IPS-18c (cell line): ENCODE measurements at regions not wholly inside any gene's neighbourhood (a gene's known extent, or its start where the extent isn't known, plus 50 kb on each side); places are given as distances from the start of the nearest gene placed in this dataset.

Experiments used
- H3K4me3 ChIP-seq: 2 replicates; pipeline ENCODE4 v1.7.0; 2013; ENCODE audit warnings: low read depth, mild to moderate bottlenecking, low read length, moderate library complexity; ENCODE audit not compliant: insufficient read depth
- H3K9me3 ChIP-seq: one replicate; pipeline ENCODE4 v1.6.1; 2013; ENCODE audit warnings: mild to moderate bottlenecking, low read length, moderate library complexity; ENCODE audit not compliant: control insufficient read depth, insufficient read depth

GRCh38 chr11:70713086-70713835 is 314.9 kb downstream of the CTTN start:
- Histone ChIP-seq H3K4me3 (no peak overlapping the region), H3K9me3 (no peaks in the 10 kb centered on the region)

DNA sequence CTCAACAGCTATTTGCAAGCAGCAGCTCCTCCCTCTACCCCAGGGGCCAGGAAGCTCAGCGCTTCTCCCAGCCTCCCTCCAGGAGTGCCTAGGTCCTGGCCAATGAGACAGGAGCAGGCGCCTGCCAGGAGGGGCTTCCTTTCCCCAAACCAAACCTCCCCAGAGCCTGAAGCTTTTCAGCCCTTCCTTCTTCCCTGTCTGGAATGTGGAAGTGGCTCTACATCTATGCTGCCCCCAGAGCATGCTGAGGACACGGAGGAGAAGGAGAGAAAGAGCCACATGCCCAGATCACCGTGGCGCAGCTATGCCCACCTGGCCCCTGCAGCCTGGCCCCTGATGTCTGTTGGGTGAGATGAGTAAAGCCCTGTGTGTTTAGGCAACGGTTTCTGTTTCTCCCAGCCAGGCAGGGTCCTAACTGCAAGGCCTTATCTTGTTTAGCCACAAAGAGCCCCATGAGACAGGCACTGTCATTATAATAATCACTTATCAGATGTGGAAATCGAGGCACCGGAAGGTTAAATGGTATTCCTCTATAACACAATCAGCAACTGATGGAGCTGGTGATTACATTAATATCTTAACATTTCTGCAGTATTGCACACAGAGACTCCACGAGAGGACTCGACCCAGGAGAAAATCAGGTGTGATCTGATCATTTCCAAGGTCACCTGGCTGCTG is 315.8 kb downstream of the CTTN start:
- no peaks in the 10 kb centered on the region for H3K9me3 ChIP-seq
- H3K4me3 ChIP-seq: no peak overlapping the region

- H3K4me3 ChIP-seq: no peak overlapping the region
- H3K9me3 ChIP-seq: no peaks in the 10 kb centered on the region
Measured at GRCh38 chr11:70715166-70715951, 317.0 kb downstream of the CTTN start.

DNA sequence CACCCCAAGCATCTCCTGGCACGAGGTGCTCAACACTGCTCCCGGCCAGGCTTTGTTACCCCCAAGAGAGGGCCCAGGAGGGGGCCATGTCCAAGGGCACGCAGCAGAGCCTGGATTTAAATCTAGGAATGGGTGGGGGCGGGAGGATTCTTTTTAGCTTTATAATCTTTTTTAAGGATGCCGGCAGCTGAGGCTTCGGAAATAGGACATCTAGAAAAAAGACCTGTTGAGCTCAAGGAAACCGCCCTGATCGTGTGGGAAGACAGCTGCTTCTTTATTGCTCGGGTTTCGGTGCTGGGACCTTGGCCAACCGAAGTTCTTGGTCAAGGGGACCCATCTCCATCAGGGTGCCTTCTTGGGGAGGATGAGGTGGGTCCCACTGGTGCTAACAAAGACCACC is 317.9 kb downstream of the CTTN start:
- no peak overlapping the region for H3K4me3 ChIP-seq
- H3K9me3 ChIP-seq: no peaks in the 10 kb centered on the region

GRCh38 chr11:70716986-70717775 is 318.9 kb downstream of the CTTN start:
- H3K9me3 ChIP-seq: no peaks in the 10 kb centered on the region

DNA sequence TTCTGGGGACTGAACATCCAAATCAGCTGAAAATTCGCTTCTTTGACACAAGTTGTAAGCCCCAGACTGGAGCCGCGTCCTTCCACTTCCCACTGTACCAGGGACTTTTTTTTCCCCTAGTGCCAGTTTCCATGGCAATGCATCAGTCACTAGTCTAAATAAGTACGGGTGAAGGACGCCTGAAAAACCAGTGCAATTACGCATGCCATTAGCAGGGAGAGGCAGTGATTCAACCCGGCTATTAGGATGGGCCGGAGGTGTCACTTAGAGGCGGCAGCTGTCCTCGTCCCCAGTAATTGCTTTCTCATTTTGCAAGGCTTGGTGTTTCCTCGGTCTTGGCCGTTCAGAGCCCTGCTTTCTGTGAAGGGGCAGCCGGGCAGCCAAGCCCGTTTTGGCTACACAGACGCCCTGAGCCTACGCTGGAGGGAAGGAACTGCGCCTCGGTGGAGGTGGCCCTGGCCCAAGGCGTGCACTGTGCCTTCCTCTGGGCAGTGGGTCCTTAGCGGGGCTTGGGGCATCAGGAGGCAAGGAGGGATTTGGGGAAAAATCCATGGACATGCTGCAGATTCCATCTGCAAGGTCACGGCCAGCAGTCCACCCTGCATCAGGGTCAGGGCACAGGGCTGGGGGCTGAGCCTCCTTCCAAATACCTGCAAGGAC is 319.7 kb downstream of the CTTN start:
- Histone ChIP-seq H3K4me3 (no peak overlapping the region), H3K9me3 (no peaks in the 10 kb centered on the region)

More at GRCh38 chr11:70716986-70717775, 318.9 kb downstream of the CTTN start:
- H3K4me3 ChIP-seq: no peak overlapping the region

DNA sequence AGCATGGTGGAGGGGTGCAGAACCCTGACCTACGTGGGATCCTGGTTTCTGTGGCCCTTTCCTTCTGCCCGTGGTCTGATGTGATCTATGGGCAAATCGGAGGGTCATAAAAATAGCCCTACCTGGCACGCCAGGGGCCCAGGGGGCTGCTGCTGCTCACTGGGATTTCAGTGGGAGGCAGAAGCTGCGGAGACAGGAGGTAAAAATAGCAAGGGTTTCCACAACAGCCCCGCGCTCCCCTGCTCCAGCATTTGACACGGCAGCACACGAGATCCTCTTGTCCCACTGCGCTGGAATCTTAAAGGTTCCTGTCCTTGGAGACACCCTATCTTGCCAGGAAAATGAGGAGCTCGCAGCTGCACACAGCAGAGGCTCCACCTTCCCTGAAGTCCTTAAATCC is 321.2 kb downstream of the CTTN start:
- Histone ChIP-seq H3K9me3 (no peaks in the 10 kb centered on the region), H3K4me3 (no peak overlapping the region)

GRCh38 chr11:70720281-70720680 is 322.0 kb downstream of the CTTN start:
- H3K9me3 ChIP-seq: no peaks in the 10 kb centered on the region
- H3K4me3 ChIP-seq: no peak overlapping the region

- no peaks in the 10 kb centered on the region for H3K9me3 ChIP-seq
- no peak overlapping the region for H3K4me3 ChIP-seq
Measured at GRCh38 chr11:70721006-70721405, 322.7 kb downstream of the CTTN start.

- Histone ChIP-seq H3K9me3 (no peaks in the 10 kb centered on the region), H3K4me3 (no peak overlapping the region)
Measured at GRCh38 chr11:70725278-70725677, 326.9 kb downstream of the CTTN start.

DNA sequence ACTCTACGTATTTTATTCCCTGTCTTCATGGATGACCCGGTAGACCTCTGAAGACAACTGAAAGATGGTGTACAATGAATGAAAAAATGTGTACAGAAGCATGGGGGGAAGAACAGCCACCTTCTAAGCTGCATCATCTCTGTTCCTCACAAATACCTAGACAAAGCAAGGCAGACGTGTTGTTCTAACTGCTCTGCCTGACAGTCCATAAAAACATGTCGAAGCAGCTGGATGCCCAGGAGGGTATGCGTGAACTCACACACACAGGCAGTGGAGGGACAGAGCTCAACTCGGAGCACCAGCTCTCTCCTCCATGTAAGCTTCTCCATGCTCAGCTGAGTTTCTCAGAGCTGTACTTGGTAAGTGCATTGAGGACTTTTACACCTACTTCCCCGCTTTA is 327.4 kb downstream of the CTTN start:
- no peaks in the 10 kb centered on the region for H3K9me3 ChIP-seq
- H3K4me3 ChIP-seq: no peak overlapping the region

- H3K9me3 ChIP-seq: no peaks in the 10 kb centered on the region
- no peak overlapping the region for H3K4me3 ChIP-seq
Measured at GRCh38 chr11:70727021-70727420, 328.7 kb downstream of the CTTN start.

GRCh38 chr11:70727899-70728620 is 329.7 kb downstream of the CTTN start:
- H3K9me3 ChIP-seq: no peaks in the 10 kb centered on the region
- H3K4me3 ChIP-seq: no peak overlapping the region

- no peak overlapping the region for H3K4me3 ChIP-seq
- no peaks in the 10 kb centered on the region for H3K9me3 ChIP-seq
Measured at GRCh38 chr11:70729949-70730348, 331.6 kb downstream of the CTTN start.

DNA sequence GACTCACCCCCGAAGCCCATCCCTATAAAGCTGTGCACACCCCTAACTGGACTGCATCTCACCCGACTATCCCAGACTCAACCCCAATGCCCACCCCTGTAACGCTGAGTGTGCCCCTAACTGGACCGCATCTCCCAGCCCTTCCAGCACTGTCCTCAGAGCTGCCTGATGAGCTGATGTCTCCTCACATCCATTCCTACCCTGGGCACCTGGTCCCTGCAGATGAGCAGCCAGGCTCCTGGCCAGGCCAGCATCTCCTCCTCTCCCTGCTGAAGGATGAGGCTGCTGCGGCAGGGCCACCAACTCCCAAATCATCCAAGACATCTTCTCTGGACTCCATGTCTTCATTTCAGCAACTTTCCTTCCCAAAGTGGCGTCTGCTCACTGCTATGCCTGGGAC is 332.1 kb downstream of the CTTN start:
- H3K9me3 ChIP-seq: no peaks in the 10 kb centered on the region

GRCh38 chr11:70731271-70732022 is 333.1 kb downstream of the CTTN start:
- Histone ChIP-seq H3K9me3 (no peaks in the 10 kb centered on the region), H3K4me3 (no peak overlapping the region)

More for the DNA sequence above, 332.1 kb downstream of the CTTN start:
- no peak overlapping the region for H3K4me3 ChIP-seq
